Mesodermal cell (in vitro differentiated cells): ENCODE measurements at regions not wholly inside any gene's neighbourhood (a gene's known extent, or its start where the extent isn't known, plus 50 kb on each side); places are given as distances from the start of the nearest gene placed in this dataset.
A peak's percentile ranks its signal among the peaks of the same experiment; 100 is the strongest.

Experiments used
- H3K27ac ChIP-seq: 2 replicates; pipeline ENCODE4 v1.7.0; 2013; ENCODE audit warnings: mild to moderate bottlenecking, low read depth, low read length, moderate library complexity; ENCODE audit not compliant: severe bottlenecking
- H3K36me3 ChIP-seq: 2 replicates; pipeline ENCODE4 v1.7.1; 2013; ENCODE audit warnings: mild to moderate bottlenecking, low read length, moderate library complexity; ENCODE audit not compliant: control insufficient read depth, insufficient read depth
- H3K4me1 ChIP-seq: one replicate; pipeline ENCODE4 v1.7.1; 2013; ENCODE audit warnings: mild to moderate bottlenecking, low read length; ENCODE audit not compliant: insufficient read depth, control insufficient read depth, poor library complexity, severe bottlenecking
- H3K4me3 ChIP-seq: 2 replicates; pipeline ENCODE4 v1.7.0; 2013; ENCODE audit warnings: low read length, control low read depth, mild to moderate bottlenecking; ENCODE audit not compliant: insufficient read depth, poor library complexity, severe bottlenecking; ENCODE audit errors: extremely low read depth
- H3K9me3 ChIP-seq: 2 replicates; pipeline ENCODE4 v1.7.1; 2013; ENCODE audit warnings: mild to moderate bottlenecking, low read length, moderate library complexity; ENCODE audit not compliant: control insufficient read depth
- WGBS, 2 experiments: methylation state at CpG; one replicate each; pipeline ENCODE4 v1.1.5; 2013; ENCODE audit warnings: missing lambda C conversion rate in 2 of 2; ENCODE audit not compliant: insufficient coverage in 2 of 2; 5-methylcytosine and 5-hydroxymethylcytosine counted together

DNA sequence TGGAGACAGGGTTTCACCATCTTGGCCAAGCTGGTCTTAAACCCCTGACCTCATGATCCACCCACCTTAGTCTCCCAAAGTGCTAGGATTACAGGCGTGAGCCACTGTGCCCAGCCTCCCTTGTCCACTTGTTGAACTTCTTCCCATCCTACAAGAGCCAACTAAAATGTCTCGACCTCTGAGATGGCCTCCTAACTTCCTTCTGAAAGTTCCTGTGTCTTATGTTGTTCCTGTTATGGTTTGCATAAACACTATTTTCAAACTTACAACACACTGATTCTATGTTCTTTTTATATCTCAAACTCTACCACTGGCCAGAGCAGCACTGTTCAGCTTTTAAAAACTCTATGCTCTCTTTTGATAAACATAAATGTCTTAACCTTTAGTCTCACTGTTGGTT lies 63.3 kb upstream of the UGP2 start:
- no peaks in the 10 kb centered on the region for H3K36me3 ChIP-seq
- no peaks in the 10 kb centered on the region for H3K9me3 ChIP-seq
- no peak overlapping the region for H3K4me3 ChIP-seq
- no peak overlapping the region for H3K27ac ChIP-seq
- no peaks in the 10 kb centered on the region for H3K4me1 ChIP-seq
- 100% methylated on average over 1 to 2 of the region's 2 CpGs for WGBS, 2 experiments

DNA sequence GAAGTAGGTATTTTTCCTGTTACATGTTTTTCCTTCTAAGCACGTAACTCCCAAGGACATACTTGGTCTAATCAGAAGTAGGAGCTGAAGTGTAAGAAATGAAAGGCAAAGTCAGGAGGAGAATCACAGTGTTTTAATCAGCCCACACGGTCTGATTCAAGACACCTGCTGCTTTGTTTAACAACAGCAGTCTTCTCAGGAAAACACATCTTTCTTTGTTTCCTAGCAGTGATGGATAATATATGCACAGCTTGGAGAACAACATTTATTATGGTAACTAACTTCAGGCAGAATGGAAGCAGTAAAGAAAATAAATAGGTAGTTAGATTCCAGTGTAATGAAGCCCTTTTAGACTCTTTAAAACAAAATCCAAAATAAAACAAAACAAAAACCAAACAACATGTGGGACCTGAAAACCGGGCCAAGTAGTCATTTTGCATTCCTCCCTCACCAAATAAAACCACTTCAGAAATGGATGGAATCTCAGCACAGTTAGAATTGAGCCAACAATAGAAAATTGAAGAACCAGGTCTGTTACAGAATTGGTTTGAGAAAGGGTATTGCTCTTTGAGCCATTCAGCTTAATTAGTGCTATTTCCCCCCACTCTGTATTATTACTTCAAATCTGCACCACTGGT lies 61.1 kb upstream of the UGP2 start:
- Histone ChIP-seq H3K4me1 (no peaks in the 10 kb centered on the region), H3K9me3 (no peaks in the 10 kb centered on the region), H3K36me3 (no peaks in the 10 kb centered on the region), H3K27ac (no peak overlapping the region), H3K4me3 (no peak overlapping the region)
- no CpG with 5 or more reads among the region's 3 CpGs for WGBS, 2 experiments

DNA sequence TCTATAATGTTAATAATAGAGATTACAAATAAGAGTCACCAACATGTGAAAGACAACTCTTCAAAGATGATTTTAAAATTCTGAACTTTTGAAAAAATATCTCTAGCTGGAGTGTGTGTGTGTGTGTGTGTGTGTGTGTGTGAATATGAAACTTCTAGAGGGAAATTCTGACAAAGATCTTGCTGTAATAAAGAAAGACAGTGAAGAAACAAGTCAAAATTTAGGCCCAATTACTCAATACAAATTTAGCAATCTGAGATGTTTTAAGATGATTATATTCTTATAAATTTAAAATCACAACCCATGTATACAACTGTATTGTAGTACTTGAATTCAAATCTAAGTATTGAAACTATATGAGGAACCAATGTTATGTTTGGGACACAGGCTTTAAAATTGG lies 57.2 kb upstream of the UGP2 start:
- Histone ChIP-seq H3K9me3 (no peaks in the 10 kb centered on the region), H3K4me3 (no peak overlapping the region), H3K4me1 (no peaks in the 10 kb centered on the region), H3K36me3 (no peaks in the 10 kb centered on the region), H3K27ac (no peak overlapping the region)

DNA sequence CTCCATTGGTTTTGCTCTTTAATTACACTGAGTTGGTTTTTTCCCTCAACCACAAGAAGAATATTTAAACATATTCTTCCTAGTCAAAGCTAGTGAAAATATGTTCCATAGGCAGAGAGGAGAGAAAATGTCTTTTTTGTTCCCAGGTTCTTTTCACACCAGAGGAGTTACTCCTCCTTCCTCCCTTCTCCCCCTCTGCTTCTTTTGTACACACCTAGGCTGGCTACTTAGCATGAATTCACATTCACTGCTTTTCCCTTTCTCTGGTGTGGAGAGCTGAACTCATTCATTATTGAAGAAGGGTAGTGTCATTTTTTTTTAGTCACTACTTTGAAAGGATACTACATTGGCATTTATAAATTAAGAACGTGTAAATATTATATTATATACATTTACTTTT lies 56.6 kb upstream of the UGP2 start:
- Histone ChIP-seq H3K9me3 (no peaks in the 10 kb centered on the region), H3K4me1 (no peaks in the 10 kb centered on the region), H3K36me3 (no peaks in the 10 kb centered on the region), H3K4me3 (no peak overlapping the region), H3K27ac (no peak overlapping the region)
- no CpG with 5 or more reads among the region's 1 CpG for WGBS, 2 experiments

DNA sequence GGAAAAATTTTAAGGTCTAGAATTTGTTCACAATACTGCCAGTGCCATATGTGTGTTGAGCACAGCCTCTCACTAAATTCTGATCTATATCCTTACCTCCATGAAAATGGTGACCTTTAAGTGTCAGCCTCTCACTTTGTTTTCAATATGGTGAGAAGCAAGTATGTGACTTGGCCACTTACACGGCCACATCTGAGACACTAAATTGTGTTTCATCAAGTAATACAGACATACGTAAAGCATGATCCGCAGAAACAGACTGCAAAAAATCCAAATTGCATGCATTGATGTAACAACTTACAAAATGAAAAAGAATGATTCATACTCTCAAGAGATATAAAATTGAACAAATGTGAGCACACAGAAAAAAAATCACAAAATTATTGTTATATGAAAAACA lies 55.2 kb upstream of the UGP2 start:
- Histone ChIP-seq H3K4me1 (peaks cover 5% of the 10 kb centered on the region), H3K27ac (no peak overlapping the region), H3K9me3 (no peaks in the 10 kb centered on the region), H3K4me3 (no peak overlapping the region), H3K36me3 (no peaks in the 10 kb centered on the region)
- WGBS, 2 experiments: no CpG with 5 or more reads among the region's 3 CpGs

DNA sequence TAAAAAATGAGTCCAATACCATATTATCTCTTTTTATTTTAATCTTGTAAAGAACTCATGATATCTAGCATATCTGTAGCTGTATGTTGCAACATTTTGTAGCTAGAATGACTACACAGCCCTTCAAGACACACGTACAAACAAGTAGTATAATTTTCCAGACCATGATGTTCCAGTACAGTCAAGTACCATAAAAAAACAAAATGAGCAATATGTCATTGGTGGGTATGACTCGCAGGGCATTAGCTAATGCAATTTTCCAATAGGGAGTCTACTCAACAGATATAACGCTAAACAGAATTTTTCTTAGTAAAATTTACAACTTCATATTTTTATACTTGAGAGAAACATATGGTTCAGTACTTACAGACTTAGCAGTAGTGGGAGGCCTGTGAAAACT lies 53.6 kb upstream of the UGP2 start:
- H3K36me3 ChIP-seq: no peaks in the 10 kb centered on the region
- H3K4me3 ChIP-seq: no peak overlapping the region
- no CpG with 5 or more reads among the region's 3 CpGs for WGBS, 2 experiments
- H3K9me3 ChIP-seq: no peaks in the 10 kb centered on the region
- peaks cover 7% of the 10 kb centered on the region for H3K4me1 ChIP-seq
- H3K27ac ChIP-seq: no peak overlapping the region

DNA sequence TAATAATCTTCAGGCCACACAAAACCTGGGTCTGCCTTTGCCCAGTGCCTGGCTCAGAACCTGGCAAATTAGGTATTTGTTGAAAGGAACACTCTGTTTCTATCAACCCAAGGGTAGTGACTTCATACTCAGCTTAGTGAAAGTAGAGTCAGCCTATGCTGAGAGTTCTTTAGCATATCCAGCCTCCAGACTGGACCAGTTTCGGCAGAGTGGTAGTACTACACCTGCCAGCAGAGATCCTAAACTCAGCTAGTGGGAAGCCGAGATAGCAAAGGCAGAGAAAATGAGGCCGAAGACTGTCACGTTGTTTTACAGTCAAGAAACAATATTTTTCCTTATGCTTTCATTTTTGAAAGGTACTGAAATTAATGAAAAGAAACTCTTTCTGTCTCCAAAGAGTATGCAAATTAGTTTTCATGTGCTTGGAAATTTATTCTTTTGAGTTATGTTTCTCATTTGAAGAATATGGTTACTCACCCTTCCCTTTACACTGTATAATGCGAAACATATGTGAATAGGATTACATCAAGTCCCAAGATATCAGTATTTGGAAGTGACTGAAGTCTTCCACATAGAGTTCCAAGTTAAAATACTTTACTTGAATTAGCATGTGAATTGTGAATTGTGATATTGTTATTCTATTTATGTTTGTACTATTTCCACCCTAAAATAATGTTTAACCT lies 52.2 kb upstream of the UGP2 start:
- Histone ChIP-seq H3K27ac (no peak overlapping the region), H3K9me3 (no peaks in the 10 kb centered on the region), H3K36me3 (no peaks in the 10 kb centered on the region), H3K4me1 (peaks cover 7% of the 10 kb centered on the region), H3K4me3 (no peak overlapping the region)
- 91 to 100% methylated on average over 1 to 2 of the region's 5 CpGs for WGBS, 2 experiments

DNA sequence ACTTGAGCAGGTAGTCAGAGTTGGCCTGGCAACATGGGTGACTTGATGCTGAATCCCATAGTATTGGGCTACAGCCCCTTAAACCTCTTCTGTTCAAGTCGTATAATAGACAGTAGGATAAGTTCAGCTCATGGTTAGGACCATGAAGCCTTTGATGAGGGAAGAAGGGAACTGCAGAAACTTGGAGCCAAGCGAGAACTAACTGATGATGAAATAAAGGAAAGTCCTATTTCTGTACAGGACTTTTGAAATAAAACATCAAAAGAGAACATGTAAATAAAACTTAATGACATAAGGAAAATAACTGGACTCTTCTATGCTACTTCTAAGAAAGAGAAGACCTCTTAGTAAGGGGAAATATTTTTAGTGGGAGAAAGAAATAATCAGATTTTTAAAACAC lies 51.2 kb upstream of the UGP2 start:
- Histone ChIP-seq H3K4me3 (no peak overlapping the region), H3K36me3 (no peaks in the 10 kb centered on the region), H3K4me1 (peaks cover 7% of the 10 kb centered on the region), H3K9me3 (no peaks in the 10 kb centered on the region), H3K27ac (no peak overlapping the region)
- WGBS, 2 experiments: 100% methylated on average over 1 of the region's 2 CpGs; no CpG with 5 or more reads in 1 of the 2 experiments

DNA sequence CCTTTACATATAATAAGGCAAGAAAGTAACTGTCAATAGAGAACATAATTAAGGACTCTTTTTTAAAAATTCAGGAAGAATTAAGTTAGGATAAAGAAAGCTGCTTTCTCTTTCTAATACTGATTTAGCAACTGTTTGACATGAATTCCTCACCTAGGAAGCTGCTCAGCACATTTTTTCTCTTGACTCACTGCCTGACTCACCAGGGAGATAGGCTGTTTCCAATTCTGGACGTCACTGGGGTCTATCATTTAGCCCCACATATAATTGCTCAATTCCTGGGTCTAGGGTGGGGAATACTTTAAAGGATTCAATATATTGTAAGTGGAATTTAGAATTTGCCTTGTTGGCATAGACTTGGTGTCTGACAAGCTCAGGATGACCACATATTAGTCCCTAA lies 50.8 kb upstream of the UGP2 start:
- WGBS, 2 experiments: no CpG with 5 or more reads among the region's 1 CpG

DNA sequence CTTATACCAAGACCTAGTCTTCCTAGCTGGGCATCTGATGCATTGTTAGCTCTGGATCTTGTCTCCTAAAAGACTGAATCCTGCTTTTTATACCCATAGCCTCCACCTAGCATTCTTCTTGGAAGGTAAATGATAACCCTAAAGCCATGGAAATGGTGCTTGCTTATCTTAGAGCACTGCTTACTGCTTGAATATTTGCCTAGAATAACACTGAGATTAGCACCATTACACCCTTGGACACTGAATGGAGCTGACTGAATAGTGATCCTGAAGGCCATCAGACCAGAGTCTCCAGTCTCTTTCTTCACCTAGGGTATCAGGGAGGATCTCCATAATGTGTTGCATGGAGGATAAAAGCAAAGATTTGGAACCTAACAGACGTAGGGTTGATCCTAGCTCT lies 50.3 kb upstream of the UGP2 start:
- Histone ChIP-seq H3K27ac (peak overlapping the region; percentile 50), H3K9me3 (no peaks in the 10 kb centered on the region), H3K36me3 (peaks cover 3% of the 10 kb centered on the region), H3K4me3 (no peak overlapping the region), H3K4me1 (peaks cover 7% of the 10 kb centered on the region)
- no CpG with 5 or more reads among the region's 1 CpG for WGBS, 2 experiments

More for the DNA sequence above, 50.8 kb upstream of the UGP2 start:
- Histone ChIP-seq H3K4me3 (no peak overlapping the region), H3K36me3 (peaks cover 2% of the 10 kb centered on the region), H3K9me3 (no peaks in the 10 kb centered on the region), H3K4me1 (peaks cover 7% of the 10 kb centered on the region), H3K27ac (peak overlapping the region; percentile 50)
